DMS153 treated with DMSO at 0.1 percent for 48 hours (cell line): ENCODE measurements at regions not wholly inside any gene's neighbourhood (a gene's known extent, or its start where the extent isn't known, plus 50 kb on each side); places are given as distances from the start of the nearest gene placed in this dataset.
"Not testable (repeated sequence)": the region's sequence is repeated elsewhere in the genome, so short reads cannot be mapped to it uniquely, and the experiment has no call there.

Experiments used
- DNase-seq: peaks from one replicate; lab custom pipeline; 2025; ENCODE audit not compliant: unreplicated experiment; lab: John Stamatoyannopoulos, UW

GRCh38 chr15:91609231-91609630, 244.3 kb upstream of the SLCO3A1 start:
- DNase-seq = no peak

- DNase-seq = no peak
These were observed 243.5 kb upstream of the SLCO3A1 start for GRCh38 chr15:91609966-91610365.

- DNase-seq = no peak
These were observed 241.8 kb upstream of the SLCO3A1 start for GRCh38 chr15:91611561-91612323.

GRCh38 chr15:91620229-91620628, 233.3 kb upstream of the SLCO3A1 start:
- DNase-seq = no peak

GRCh38 chr15:91622235-91622634, 231.3 kb upstream of the SLCO3A1 start:
- DNase-seq = no peak

GRCh38 chr15:91622711-91623342, 230.7 kb upstream of the SLCO3A1 start:
- no peak for DNase-seq

GRCh38 chr15:91624353-91624968, 229.0 kb upstream of the SLCO3A1 start:
- no peak for DNase-seq

- DNase-seq = no peak
These were observed 228.0 kb upstream of the SLCO3A1 start for GRCh38 chr15:91625506-91625905.

- no peak for DNase-seq
These were observed 225.8 kb upstream of the SLCO3A1 start for GRCh38 chr15:91627473-91628278.

- no peak for DNase-seq
These were observed 223.4 kb upstream of the SLCO3A1 start for GRCh38 chr15:91630090-91630489.

- no peak for DNase-seq
These were observed 221.3 kb upstream of the SLCO3A1 start for GRCh38 chr15:91632176-91632575.

GRCh38 chr15:91632981-91633380, 220.5 kb upstream of the SLCO3A1 start:
- DNase-seq = no peak

GRCh38 chr15:91634179-91634578, 219.3 kb upstream of the SLCO3A1 start:
- no peak for DNase-seq

GRCh38 chr15:91635080-91635479, 218.4 kb upstream of the SLCO3A1 start:
- no peak for DNase-seq

- DNase-seq = no peak
These were observed 217.9 kb upstream of the SLCO3A1 start for GRCh38 chr15:91635641-91636040.

- DNase-seq = no peak
These were observed 204.5 kb upstream of the SLCO3A1 start for GRCh38 chr15:91649016-91649415.

- no peak for DNase-seq
These were observed 203.6 kb upstream of the SLCO3A1 start for GRCh38 chr15:91649831-91650321.

GRCh38 chr15:91651251-91651650, 202.3 kb upstream of the SLCO3A1 start:
- no peak for DNase-seq

GRCh38 chr15:91652610-91653207, 200.8 kb upstream of the SLCO3A1 start:
- no peak for DNase-seq

- DNase-seq = not testable (repeated sequence)
These were observed 197.8 kb upstream of the SLCO3A1 start for GRCh38 chr15:91655563-91656290.
